ENCODE measurements at regions not wholly inside any gene's neighbourhood (a gene's known extent, or its start where the extent isn't known, plus 50 kb on each side); places are given as distances from the start of the nearest gene placed in this dataset.

GRCh38 chr11:69917529-69917928 lies 98.3 kb upstream of the FGF3 start:
- peaks cover 83% of the 10 kb centered on the region for H3K27me3 Mint-ChIP-seq
- no peaks in the 10 kb centered on the region for H3K4me1 Mint-ChIP-seq
- ATAC-seq: no peak
- peaks cover 12% of the 10 kb centered on the region for H3K36me3 Mint-ChIP-seq
- no peak overlapping the region for H3K4me3 Mint-ChIP-seq
- H3K27ac Mint-ChIP-seq: no peak overlapping the region
- H3K9me3 Mint-ChIP-seq: peaks cover 12% of the 10 kb centered on the region

GRCh38 chr11:69918231-69918937 lies 99.2 kb upstream of the FGF3 start:
- no peak for ATAC-seq
- Mint-ChIP-seq H3K27me3 (peaks cover 83% of the 10 kb centered on the region), H3K4me3 (no peak overlapping the region), H3K4me1 (no peaks in the 10 kb centered on the region), H3K27ac (no peak overlapping the region), H3K36me3 (peaks cover 12% of the 10 kb centered on the region), H3K9me3 (peaks cover 12% of the 10 kb centered on the region)

- no peak overlapping the region for H3K4me3 Mint-ChIP-seq
- no peak overlapping the region for H3K27ac Mint-ChIP-seq
- ATAC-seq: peak; percentile 31
- peaks cover 86% of the 10 kb centered on the region for H3K27me3 Mint-ChIP-seq
- peaks cover 12% of the 10 kb centered on the region for H3K9me3 Mint-ChIP-seq
- no peaks in the 10 kb centered on the region for H3K4me1 Mint-ChIP-seq
- peaks cover 12% of the 10 kb centered on the region for H3K36me3 Mint-ChIP-seq
Measured at GRCh38 chr11:69918938-69919650, 99.9 kb upstream of the FGF3 start.

DNA sequence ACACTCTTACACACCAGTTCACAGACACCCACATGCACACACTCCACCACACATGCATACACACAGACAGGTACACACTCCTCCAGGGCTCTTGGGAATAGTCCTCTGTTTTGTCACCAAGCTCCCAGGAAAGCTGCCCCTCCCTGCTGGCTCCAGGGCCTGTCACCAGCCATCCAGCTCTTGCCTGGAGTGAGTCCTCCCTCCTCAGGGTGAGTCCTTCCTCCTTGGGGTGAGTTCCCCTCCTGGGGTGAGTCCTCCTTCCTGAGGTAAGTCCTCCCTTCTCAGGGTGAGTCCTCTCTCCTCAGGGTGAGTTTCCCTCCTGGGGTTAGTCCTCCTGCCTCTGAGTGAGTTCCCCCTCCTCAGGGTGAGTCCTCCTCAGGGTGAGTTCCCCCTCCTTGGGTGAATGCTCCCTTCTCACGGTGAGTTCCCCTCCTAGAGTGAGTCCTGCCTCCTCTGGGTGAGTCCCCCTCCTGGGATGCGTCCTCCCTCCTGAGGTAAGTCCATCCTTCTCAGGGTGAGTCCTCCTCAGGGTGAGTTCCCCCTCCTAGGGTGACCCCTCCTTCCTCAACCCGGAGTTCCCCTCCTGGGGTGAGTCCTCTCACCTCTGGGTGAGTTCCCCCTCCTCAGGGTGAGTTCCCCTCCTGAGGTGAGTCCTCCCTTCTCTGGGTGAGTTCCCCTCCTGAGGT lies 100.6 kb upstream of the FGF3 start:
- Mint-ChIP-seq H3K4me3 (no peak overlapping the region), H3K27me3 (peaks cover 86% of the 10 kb centered on the region), H3K4me1 (no peaks in the 10 kb centered on the region), H3K36me3 (peaks cover 12% of the 10 kb centered on the region), H3K9me3 (peaks cover 14% of the 10 kb centered on the region), H3K27ac (no peak overlapping the region)
- ATAC-seq: no peak

- H3K27ac Mint-ChIP-seq: no peak overlapping the region
- peaks cover 86% of the 10 kb centered on the region for H3K27me3 Mint-ChIP-seq
- peaks cover 12% of the 10 kb centered on the region for H3K36me3 Mint-ChIP-seq
- H3K4me1 Mint-ChIP-seq: peaks cover 4% of the 10 kb centered on the region
- no peak overlapping the region for H3K4me3 Mint-ChIP-seq
- H3K9me3 Mint-ChIP-seq: peaks cover 15% of the 10 kb centered on the region
- no peak for ATAC-seq
Measured at GRCh38 chr11:69920345-69921127, 101.3 kb upstream of the FGF3 start.

DNA sequence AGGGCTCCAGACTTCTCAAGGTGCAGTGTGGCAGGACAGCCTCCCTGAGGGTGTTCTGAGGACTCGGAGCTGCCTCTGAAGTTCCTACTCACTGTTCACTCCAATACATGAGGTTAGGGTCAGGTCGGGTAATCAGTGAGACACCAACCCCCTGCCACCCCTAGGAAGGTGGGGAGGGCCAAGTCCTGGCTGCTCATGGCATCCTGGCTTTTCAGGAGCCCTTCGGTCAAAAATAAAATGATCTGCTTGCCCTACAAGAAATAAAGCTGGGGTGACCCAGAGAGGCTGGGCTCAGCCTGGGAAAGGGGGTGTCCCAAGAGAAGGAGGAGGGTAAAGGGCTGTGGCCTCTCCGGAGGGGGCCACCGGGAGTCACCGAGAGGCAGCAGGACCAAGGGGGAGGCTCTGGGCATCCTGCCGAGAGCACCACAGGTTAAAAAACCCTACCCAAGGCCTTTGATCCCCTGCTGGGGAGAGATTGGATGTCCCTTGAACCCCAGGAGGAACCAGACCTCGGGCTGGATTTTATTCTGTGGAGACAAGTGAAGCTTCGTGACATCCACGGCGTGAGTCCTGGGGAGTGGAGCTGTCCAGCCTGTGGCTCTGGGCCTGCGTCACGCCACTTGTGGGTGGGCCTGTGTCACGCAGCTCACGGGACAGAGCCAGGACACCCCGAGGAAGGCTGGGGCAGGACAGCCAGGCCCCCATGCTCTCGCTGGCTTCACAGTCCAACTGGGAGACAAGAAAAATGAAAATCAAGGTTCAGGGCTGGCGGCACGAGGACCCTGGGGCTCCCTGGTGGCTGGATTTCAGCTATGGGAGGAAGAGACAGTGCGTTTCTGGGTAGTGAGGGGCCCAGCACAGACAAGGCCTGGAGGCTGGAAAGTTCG lies 102.2 kb upstream of the FGF3 start:
- peaks cover 15% of the 10 kb centered on the region for H3K9me3 Mint-ChIP-seq
- H3K27ac Mint-ChIP-seq: no peak overlapping the region
- no peak overlapping the region for H3K4me3 Mint-ChIP-seq
- peaks cover 12% of the 10 kb centered on the region for H3K36me3 Mint-ChIP-seq
- peaks cover 7% of the 10 kb centered on the region for H3K4me1 Mint-ChIP-seq
- ATAC-seq: no peak
- peaks cover 90% of the 10 kb centered on the region for H3K27me3 Mint-ChIP-seq

DNA sequence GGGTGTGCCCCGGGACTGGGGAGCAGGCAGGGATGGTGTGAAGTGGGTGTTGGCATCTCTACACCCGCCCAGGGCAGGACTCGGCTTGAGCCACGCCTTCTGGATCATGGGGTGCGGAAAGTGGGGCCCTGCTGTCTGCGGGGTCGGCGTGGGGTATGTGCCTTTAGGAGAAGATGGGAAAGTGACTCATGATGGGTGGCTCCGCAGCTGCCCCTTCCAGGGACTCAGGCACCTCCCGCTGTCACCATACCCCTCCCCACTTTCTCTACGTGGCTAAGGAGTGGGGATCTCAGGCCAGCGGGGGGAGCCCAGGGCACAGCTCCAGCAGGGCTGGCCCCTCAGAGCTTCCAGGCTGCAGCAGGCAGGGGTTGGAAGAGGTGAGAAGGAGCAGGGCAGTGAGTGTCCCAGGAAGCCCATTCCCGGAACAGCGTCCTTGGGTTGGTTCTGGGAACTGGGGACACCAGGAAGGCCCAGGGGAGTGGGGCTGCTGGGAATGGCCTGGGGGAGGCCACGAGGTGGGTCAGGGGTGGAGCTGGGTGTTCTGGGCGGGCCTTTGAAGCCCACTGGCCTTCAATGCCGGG lies 102.9 kb upstream of the FGF3 start:
- H3K9me3 Mint-ChIP-seq: peaks cover 10% of the 10 kb centered on the region
- peaks cover 7% of the 10 kb centered on the region for H3K36me3 Mint-ChIP-seq
- no peak overlapping the region for H3K27ac Mint-ChIP-seq
- H3K27me3 Mint-ChIP-seq: peaks cover 90% of the 10 kb centered on the region
- H3K4me1 Mint-ChIP-seq: peaks cover 7% of the 10 kb centered on the region
- H3K4me3 Mint-ChIP-seq: no peak overlapping the region
- no peak for ATAC-seq

DNA sequence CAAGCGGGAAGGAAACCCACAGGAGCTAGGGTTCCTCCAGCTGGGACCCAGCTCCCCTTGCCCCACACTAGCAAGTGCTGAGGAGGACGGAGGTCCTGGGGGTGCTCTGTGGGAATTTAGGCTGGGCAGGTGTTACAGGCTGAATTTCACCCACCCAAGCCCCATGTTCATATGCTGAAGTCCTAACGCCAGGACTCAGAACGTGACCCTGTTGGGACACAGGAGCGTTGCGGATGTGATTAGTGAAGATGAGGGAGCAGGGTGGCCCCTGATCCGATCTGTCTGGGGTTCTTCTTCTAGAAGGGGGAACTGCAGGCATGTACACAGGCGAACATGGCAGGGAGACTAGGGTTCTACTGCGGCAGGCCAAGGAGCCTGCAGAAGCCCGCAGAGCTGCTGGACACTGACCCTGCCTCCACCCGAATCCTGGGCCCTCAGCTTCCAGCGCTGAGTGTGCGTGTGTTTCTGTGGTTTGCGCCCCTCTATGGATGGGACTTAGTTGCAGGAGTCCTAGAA lies 103.4 kb upstream of the FGF3 start:
- Mint-ChIP-seq H3K27me3 (peaks cover 90% of the 10 kb centered on the region), H3K4me1 (peaks cover 7% of the 10 kb centered on the region), H3K4me3 (no peak overlapping the region), H3K27ac (no peak overlapping the region), H3K9me3 (peaks cover 5% of the 10 kb centered on the region), H3K36me3 (peaks cover 1% of the 10 kb centered on the region)
- no peak for ATAC-seq

DNA sequence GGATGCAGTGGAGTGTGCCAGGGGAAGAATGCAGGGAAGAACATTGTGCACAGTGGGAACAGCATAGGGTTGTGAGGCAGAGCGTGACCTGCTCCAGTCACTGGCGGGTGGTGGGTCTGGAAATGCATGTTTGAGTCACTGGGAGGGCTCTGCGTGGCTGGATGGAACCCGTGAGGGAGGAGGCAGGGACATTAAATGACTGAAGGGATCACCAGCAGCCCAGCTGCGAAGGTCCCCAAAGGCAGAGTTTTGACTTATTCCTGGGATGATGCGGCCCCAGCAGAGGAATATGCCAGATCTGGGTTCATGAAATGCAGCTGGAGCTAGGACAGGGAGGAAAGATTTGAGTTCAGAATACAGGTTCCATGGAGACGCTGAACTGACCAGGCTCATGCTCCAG lies 104.0 kb upstream of the FGF3 start:
- peaks cover 3% of the 10 kb centered on the region for H3K9me3 Mint-ChIP-seq
- no peaks in the 10 kb centered on the region for H3K36me3 Mint-ChIP-seq
- H3K27me3 Mint-ChIP-seq: peaks cover 87% of the 10 kb centered on the region
- H3K4me1 Mint-ChIP-seq: peaks cover 7% of the 10 kb centered on the region
- no peak for ATAC-seq
- no peak overlapping the region for H3K4me3 Mint-ChIP-seq
- no peak overlapping the region for H3K27ac Mint-ChIP-seq

DNA sequence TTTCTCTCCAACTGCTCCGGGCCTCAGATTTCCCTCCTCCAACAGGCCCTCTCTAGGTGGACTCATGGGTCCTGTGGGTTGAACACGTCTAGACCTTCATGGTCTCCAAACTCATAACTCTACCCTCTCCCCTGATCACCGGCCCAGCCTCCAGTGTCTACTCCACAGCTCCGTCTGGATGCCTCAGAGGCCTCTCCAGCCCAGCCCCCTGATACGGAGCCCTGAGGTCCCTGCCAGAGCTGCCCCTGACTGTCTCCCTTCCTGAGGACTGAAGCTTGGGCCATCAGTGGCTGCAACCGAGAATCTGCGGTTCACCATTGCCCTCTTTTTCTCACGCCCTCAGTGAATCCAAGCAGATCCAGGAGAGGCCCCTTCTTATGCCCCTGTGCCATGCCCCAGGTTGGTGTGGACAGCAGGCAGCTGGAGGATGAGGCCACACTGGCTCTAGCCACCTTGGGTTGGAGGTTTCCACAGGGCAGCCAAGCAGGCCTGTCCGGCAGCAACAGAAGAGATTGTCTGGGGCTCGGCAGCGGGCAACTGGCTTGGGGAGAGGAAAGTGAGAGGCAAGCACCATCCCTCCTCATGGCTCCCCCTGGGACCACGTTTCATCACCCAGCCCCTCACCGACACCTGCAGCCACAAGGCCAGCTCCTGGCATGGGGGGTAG lies 104.6 kb upstream of the FGF3 start:
- Mint-ChIP-seq H3K9me3 (peaks cover 3% of the 10 kb centered on the region), H3K36me3 (no peaks in the 10 kb centered on the region), H3K27ac (no peak overlapping the region), H3K27me3 (peaks cover 82% of the 10 kb centered on the region), H3K4me1 (peaks cover 7% of the 10 kb centered on the region), H3K4me3 (no peak overlapping the region)
- no peak for ATAC-seq

GRCh38 chr11:69924308-69925161 lies 105.3 kb upstream of the FGF3 start:
- ATAC-seq: no peak
- Mint-ChIP-seq H3K27me3 (peaks cover 76% of the 10 kb centered on the region), H3K27ac (no peak overlapping the region), H3K36me3 (no peaks in the 10 kb centered on the region), H3K4me1 (peaks cover 7% of the 10 kb centered on the region), H3K4me3 (no peak overlapping the region), H3K9me3 (peaks cover 3% of the 10 kb centered on the region)

DNA sequence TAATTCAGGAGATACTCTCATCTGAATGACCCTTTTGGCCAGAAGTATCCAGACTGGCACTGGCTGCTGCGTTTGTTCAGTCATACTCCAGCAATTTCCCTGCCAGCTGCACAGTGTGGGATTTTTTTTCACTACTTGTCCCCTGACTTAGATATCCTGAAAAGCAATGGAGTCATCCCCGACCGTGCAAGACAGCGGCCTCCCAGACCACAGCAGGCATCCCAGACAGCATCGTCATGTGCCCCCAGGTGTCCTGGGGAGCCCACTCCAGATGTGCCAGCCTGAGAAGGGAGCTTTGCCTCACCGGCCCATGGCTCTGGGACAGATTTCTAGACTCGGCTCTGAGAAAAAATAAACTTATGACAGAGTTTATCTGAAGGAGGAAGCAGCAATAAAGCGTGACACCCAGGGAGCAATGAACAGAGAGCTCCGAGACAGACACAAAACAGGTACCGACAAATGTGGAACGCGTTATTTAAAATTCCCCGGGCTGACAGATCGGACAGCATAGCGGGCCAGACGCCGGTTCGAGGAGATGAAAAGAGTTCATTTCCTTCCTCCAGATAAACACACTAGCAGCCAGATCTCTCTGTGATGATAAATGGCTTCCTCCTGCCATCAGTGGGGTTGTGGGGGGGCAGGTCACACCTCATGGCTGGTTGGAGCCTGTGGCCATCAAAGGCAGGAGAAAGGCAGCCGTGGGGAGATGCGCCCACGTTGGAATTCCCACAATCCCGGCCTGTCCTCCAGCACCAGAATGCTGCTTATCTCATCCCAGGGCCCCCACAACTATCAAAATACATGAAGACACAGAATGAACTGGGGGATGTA lies 106.4 kb upstream of the FGF3 start:
- Mint-ChIP-seq H3K9me3 (peaks cover 3% of the 10 kb centered on the region), H3K4me3 (no peak overlapping the region), H3K36me3 (no peaks in the 10 kb centered on the region), H3K27me3 (peaks cover 78% of the 10 kb centered on the region), H3K4me1 (peaks cover 7% of the 10 kb centered on the region), H3K27ac (no peak overlapping the region)
- ATAC-seq: no peak

Data from stimulated activated memory B cell treated with anti-CD40 and anti-IgM and Interleukin-4, amounts not matched to agents 10 μg/mL and 1 μg/mL and 100 μg/mL, for 72 hours (primary cell).